Mucosa of descending colon (tissue), 3 donors: ENCODE measurements at regions not wholly inside any gene's neighbourhood (a gene's known extent, or its start where the extent isn't known, plus 50 kb on each side); places are given as distances from the start of the nearest gene placed in this dataset.

ENCODE experiments used
- ATAC-seq: fragments of 200-7000 bp; cut with Tn5 transposase; one replicate; pipeline ENCODE4 v1.9.1; 2020; ENCODE audit warnings: mild to moderate bottlenecking, moderate library complexity
- DNase-seq, 3 donors: peaks; one replicate each; pipeline ENCODE4 v3.0.0-alpha.2; 2020
- H3K36me3 ChIP-seq: fragments of 200-600 bp; one replicate; pipeline ENCODE4 v1.8.0; 2021; ENCODE audit warnings: low read depth, mild to moderate bottlenecking
- H3K4me1 ChIP-seq: fragments of 200-600 bp; one replicate; pipeline ENCODE4 v1.8.0; 2021; ENCODE audit warnings: low read depth, mild to moderate bottlenecking
- H3K4me3 ChIP-seq: fragments of 200-600 bp; one replicate; pipeline ENCODE4 v1.8.0; 2021; ENCODE audit warnings: mild to moderate bottlenecking
- H3K9me3 ChIP-seq: fragments of 200-600 bp; one replicate; pipeline ENCODE4 v1.8.0; 2021; ENCODE audit warnings: mild to moderate bottlenecking
- intact Hi-C, 2 donors: fragments of 100-400 bp; cut with DNase I in 1 of 2; cut with micrococcal nuclease in 1 of 2; formaldehyde crosslinking; loops; one replicate each; pipeline versions ENCODE4 v1.11.0 to v1.11.1; 2022; cut with DNase I, micrococcal nuclease
- TF ChIP-seq, protein P1 (sequence below): fragments of 200-600 bp; IDR thresholded peaks from one replicate; pipeline ENCODE4 v1.8.0; 2022; ENCODE audit warnings: antibody characterized with exemption, mild to moderate bottlenecking
- donor health status: DM: no; HTN: no; CAD: no; lungs with moderate emphysema.
- donor health status: DM: no; HTN: no; CAD: no.
- donor health status: DM: no; HTN: yes; CAD: no.

DNA sequence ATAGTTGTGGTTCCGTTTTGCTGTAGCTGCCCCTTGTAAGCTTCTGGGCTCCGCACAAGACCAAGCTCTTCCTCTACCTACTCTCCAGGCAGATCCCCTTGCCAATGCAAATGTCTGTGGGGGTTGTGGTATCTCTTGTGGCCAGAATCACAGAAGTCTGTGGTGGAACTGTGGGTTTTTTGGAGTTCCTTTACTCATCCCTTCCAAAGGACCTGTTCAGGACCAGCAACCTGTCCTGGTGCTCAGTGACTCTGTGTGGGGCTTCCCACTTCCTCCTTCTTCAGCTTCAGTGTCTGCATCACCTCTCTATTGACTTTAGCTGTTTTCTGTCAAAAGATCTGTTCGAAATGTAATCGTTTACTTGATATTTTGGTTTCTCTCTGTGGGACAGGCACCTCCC lies 441.3 kb upstream of the ADAMTSL1 start:
- H3K4me3 ChIP-seq: no peak overlapping the region
- no peak for DNase-seq
- ATAC-seq: no peak
- TF ChIP-seq, protein P1, sequence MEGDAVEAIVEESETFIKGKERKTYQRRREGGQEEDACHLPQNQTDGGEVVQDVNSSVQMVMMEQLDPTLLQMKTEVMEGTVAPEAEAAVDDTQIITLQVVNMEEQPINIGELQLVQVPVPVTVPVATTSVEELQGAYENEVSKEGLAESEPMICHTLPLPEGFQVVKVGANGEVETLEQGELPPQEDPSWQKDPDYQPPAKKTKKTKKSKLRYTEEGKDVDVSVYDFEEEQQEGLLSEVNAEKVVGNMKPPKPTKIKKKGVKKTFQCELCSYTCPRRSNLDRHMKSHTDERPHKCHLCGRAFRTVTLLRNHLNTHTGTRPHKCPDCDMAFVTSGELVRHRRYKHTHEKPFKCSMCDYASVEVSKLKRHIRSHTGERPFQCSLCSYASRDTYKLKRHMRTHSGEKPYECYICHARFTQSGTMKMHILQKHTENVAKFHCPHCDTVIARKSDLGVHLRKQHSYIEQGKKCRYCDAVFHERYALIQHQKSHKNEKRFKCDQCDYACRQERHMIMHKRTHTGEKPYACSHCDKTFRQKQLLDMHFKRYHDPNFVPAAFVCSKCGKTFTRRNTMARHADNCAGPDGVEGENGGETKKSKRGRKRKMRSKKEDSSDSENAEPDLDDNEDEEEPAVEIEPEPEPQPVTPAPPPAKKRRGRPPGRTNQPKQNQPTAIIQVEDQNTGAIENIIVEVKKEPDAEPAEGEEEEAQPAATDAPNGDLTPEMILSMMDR: no peak
- no peaks in the 10 kb centered on the region for H3K4me1 ChIP-seq
- no peaks in the 10 kb centered on the region for H3K9me3 ChIP-seq
- no peaks in the 10 kb centered on the region for H3K36me3 ChIP-seq
- intact Hi-C loops: no loop called here

DNA sequence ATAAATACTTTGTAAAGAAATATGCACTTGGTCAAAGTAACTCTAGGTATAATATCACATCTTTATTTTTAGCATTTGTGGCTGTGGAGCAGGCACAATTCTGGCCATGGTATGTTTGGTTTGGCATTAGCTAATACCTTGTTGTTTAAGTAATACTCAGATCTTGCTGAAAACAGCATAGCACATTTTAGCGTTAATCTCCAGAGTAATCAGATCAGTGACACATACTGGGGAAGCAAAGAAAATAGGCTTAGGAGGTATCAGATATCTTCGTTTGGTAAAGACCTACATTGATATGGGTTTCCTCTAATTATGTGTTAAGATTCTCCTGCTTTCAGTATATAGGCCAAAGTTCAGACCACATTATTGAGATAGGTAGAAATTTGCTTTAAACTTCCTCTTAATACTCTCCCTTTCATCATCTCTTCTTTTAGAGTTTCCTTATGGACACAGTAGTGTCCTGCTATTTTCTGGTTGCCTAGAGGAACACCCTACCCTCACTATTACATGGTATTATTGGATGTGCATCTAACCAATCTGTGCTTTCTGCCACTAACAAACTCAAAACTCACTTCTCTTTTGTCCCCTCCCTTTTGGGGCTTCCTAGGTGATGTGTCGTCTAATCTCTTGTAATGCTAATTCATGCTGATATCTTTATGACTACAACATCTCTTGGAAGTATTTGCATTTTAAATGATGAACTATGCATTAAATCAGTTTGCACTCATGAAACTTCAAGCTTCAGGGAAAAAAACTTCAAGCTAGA lies 437.3 kb upstream of the ADAMTSL1 start:
- TF ChIP-seq, protein P1: no peak
- ATAC-seq: peak; percentile 17
- intact Hi-C loops: no loop called here
- Histone ChIP-seq H3K36me3 (no peaks in the 10 kb centered on the region), H3K4me3 (no peak overlapping the region), H3K4me1 (no peaks in the 10 kb centered on the region), H3K9me3 (no peaks in the 10 kb centered on the region)
- no peak for DNase-seq

- TF ChIP-seq, protein P1: no peak
- H3K36me3 ChIP-seq: no peaks in the 10 kb centered on the region
- H3K4me1 ChIP-seq: no peaks in the 10 kb centered on the region
- no peak overlapping the region for H3K4me3 ChIP-seq
- intact Hi-C loops: no loop called here
- no peaks in the 10 kb centered on the region for H3K9me3 ChIP-seq
- ATAC-seq (no peak), DNase-seq (no peak)
Observed at GRCh38 chr9:18037981-18038380, 436.0 kb upstream of the ADAMTSL1 start.

DNA sequence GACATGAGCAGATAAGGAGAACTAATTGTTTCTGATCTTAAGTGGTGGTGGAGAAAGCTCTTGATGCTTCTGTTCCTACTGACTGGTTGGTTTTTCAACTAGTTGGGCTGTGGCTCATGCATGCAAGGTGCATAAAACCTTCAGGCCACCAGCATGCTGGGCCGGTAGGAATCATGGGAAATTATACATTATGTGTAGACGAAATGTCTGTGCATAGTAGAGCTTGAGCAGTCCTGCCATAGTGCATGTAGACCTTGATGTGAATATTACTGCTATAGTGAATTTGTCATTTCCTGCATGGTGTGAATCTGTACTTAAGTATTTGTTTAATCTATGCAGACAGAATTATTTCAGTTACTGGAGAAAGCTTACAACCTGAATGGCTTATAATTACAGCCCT lies 433.6 kb upstream of the ADAMTSL1 start:
- Histone ChIP-seq H3K4me3 (no peak overlapping the region), H3K36me3 (no peaks in the 10 kb centered on the region), H3K4me1 (no peaks in the 10 kb centered on the region), H3K9me3 (no peaks in the 10 kb centered on the region)
- DNase-seq: no peak
- no peak for ATAC-seq
- TF ChIP-seq, protein P1: no peak
- intact Hi-C loops: no loop called here

- Histone ChIP-seq H3K9me3 (no peaks in the 10 kb centered on the region), H3K4me1 (no peaks in the 10 kb centered on the region), H3K4me3 (no peak overlapping the region), H3K36me3 (no peaks in the 10 kb centered on the region)
- TF ChIP-seq, protein P1: no peak
- DNase-seq (no peak), ATAC-seq (peak; percentile 70)
- intact Hi-C loops: no loop called here
Observed at GRCh38 chr9:18043978-18044377, 430.0 kb upstream of the ADAMTSL1 start.
